A172 (cell line): ENCODE measurements at regions not wholly inside any gene's neighbourhood (a gene's known extent, or its start where the extent isn't known, plus 50 kb on each side); places are given as distances from the start of the nearest gene placed in this dataset.

ENCODE experiments used
- DNase-seq: peaks from one replicate; pipeline ENCODE4 v3.0.0-alpha.2; 2015; ENCODE audit warnings: low spot score

DNA sequence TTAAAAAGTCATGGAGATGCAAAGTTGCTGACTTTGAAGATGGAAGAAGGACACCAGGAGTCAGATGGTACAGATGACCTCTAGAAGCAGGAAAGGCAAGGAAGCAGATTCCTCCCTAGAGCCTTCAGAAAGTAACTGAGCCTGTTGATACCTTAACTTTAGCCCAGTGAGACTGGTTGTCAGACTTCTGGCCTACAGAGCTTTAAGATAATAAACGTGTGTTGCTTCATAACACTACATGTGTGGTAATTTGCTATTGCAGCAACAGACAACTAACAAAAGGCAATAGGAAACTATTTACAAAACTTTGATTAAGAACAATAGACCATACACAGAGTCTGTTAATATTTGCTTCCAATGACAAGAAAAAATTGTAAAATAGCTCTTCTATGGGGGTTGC, 102.0 kb upstream of the USP38 start:
- no peak for DNase-seq

DNA sequence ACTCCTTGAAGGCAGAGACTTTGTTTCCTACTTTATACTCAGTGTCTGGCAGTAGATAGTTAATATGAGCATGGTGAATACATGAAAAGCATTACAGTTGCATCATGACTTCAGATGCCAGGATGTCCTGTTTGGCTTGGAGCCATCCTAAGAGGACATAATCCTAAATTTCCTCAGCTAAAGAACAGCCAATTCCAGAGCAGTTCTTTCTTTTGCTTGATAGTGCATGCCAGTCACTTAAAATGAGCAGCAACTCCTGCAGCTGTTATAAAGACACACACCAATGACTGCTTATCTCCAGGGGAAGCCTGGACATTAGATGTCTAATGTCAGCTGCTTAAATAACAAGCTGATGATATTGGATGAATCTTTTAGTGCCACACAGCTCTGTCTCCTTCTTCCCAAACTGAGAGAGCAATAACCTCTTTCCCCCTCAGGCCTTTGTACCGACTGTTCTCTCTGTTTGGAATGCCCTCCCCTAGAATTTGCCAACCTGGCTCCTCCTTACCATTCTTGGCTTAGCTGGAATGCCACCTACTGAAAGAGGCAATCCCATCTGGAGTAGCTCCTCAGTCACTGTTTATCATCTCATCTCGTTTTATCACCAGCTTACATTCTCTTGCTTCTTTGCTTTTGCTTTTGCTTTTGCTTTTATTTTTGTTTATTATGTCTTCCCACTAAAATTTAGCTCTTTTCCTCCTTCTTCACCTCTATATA, 100.8 kb upstream of the USP38 start:
- DNase-seq: no peak

DNA sequence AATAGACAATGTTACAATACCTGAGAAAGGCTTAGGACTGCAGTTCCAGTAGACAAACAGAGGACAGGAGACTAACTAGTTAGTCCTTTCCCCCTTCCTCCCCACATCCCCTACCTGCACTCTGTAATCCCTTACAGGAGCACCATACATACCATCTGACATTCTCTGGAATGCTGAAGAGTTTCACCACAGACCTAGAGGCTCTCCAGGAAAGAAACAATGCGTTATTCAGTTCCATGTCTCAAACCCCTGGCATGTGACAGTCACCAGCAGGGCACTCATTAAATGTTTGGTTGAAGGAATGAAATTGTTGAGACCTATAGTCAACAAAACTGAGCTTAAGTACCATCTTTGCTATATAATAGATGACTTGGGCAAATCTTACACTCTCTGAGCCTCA, 100.2 kb upstream of the USP38 start:
- DNase-seq: no peak

DNA sequence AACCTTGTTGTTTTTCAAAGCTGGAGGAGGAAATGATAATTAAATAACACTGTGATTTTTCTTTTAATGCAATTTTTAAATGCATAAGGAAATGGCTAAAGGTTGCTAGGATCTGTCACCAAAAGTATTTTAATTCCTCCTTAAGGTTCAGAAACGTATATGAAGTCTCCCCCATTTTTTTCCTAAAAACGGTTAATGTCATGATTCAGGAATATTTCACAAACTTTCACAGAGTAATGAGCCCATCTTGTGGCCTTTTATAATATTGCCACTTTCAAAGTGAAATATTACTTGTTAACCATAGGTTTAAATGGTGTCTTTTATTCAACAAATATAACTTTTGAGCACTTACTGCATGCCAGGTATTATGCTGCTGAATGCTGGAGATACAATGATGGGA, 99.5 kb upstream of the USP38 start:
- no peak for DNase-seq

DNA sequence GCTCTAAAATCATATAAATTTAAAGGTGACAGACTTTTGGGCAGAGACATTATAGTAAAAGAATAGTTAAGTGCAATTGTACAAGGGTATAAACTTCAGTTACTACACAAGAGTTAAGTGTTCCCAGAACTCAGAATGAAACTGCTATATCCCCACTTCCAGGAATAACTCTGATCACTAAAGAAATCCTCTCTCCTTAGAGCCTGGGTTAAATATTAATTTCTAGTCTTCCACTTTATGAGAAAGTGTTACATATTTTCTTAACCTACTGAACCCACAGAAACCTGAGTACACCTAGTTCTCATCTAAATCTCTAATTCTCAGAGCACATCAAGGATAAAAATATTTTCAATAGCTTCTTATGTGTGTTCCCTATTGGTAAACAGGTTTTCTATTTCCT, 99.1 kb upstream of the USP38 start:
- DNase-seq: no peak

DNA sequence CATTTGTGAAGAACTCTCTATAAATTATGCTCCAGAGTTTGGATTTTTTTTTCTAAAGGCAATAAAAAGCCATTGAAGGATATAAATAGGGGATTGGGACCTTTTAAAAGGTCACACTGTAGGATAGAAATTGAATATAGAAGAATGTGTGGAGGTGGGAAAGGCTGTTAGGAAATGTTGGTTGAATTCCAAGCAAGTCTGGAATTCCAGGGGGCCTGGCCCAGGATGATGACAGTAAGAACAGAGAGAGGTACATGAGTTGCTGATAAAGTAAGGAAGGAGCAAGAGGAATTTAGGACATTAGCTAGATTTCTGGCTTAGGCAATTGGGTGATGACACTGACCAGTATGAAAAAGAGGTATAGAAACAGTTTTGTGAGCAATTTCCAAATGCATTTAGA, 95.4 kb upstream of the USP38 start:
- no peak for DNase-seq

DNA sequence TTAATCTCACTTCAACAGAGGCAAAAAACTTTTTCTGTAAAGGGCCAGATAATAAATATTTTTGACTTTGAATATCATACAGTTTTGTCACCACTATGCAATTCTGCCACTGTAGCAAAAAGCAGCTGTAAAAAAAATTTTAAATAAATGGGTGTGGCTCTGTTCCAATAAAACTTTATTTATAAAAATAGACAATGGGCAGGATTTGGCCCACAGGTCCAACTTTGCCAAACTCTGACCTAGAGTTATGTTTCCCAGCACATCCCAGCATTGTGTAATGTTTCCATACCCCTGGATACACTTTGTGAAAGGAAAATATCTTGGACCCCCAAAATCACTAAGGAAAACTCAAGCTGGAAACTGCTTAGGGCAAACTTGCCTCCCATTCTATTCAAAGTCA, 94.9 kb upstream of the USP38 start:
- DNase-seq: no peak

DNA sequence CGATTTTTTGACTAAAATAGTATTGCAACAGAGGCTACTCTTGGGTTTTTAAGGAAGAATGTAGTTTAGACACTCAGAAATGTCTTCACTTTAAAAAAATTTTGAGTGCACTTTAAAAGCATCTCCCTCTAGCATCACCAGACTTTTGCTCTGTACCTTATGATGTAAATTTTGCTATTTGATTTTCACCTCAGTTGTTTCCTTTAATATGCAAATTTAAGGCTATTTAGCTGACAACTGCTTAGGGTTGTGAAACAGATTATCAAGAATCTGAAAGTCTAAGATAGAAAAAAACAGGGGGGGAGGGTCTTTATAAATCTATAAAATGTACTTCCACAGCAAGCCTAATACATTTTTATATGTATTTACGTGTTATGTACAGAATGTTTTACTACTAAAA, 92.9 kb upstream of the USP38 start:
- no peak for DNase-seq

DNA sequence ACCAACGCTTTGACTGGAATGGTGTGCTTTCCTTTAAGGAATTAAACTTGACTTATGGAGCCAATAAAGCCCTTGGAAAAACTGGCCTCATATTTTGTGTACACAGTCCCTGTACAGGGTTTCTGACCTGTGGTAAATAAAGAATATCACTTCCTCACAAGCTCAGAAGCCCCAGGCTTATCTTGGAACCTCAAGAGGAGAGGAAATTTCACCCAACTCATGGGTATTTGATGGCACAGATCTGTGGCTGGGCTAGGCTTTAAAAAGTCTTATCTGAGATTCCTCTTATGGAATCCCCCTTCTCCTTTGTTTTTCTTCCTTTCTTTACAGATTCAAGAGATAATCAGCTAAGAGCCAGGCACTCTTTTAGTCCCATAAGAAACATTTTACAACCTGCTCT, 89.3 kb upstream of the USP38 start:
- DNase-seq: no peak

DNA sequence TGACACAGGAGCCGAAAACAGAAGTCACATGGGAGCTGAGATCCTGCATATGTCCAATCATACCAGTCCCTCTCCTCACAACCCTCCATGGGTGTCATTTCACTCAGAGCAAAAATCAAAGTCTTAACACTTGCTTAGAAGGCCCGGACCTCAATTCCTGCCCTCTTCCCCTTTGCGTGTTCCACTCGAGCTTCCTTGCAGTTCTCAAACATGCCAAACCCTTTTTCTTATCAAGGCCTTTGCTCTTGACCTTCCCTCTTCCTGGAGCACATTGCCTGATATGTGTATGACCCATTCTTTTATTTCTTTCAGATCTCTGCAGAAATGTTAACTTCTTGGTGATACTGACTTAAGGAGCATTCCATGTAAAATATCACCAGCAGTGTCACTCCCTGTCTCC, 87.0 kb upstream of the USP38 start:
- no peak for DNase-seq

DNA sequence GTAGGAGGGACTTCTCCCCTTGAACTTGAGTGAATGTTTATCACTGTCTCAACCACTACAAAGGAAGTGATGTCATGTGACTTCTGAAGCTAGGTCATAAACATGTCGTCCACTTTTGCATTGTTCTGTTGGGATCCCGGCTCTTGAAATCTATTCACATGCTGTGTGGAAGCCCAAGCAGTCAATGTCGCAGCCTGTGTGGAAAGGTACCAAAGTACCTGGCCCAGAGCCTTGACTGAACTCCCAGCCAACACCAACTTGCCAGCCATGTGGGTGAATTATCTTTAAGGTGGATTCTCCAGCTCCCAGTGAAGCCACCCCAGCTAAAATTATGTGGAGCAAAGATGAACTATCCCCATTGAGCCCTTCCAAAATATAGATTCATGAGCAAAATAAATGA, 85.0 kb upstream of the USP38 start:
- no peak for DNase-seq

DNA sequence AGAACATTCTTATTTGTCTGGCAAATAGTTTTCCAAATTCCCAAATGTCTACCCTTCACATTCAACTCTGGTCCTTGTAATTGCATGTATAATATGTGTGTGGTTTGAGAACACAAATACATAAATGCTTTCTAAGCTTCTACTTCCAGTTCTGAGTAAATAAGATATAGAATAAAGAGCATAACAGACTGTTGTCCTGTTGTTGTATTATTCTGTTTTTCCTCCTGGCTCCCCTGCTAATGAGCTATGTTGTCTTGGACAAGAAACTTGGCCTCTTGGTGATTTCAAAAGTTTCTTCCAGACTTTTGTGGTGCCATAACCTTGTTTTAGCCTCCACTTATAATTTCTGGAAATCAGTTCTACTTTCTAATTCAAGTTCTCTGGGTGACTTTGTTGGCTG, 75.3 kb upstream of the USP38 start:
- no peak for DNase-seq

DNA sequence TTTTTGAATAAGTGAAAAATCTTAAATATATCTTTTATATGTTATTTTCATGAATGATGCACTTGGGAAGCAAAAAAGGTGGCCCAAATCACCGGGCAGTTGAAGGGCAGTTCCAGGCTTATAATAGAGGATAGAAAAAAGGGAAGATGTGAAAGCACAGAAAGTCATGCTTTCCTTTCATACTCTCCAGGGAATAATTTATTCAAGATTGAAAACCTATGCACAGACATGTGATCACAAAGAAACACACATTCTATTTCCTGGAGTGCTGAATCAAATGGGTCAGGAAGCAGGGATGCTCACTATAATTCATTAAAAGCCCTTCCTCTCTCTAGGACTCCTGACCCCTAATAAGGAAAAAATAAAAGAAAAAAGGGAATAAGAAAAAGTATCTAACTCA, 66.1 kb upstream of the USP38 start:
- no peak for DNase-seq

DNA sequence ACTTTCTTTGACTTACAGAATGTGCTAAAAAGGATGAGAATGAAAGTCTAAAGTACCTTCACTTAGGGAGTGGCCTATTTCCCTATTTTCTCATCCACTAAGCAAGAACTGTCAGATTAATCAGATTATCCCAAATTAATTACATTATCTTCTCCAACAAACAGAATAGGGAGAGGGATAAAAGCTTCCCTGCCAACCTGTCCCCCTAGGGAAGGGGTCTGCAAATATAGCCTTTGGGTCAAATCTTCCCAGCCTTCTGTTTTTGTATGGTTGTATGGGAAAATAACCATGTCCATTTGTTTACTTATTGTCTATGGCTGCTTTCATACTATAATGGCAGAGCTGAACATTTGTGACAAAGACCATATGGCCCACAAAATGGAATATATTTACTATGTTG, 57.1 kb upstream of the USP38 start:
- no peak for DNase-seq

DNA sequence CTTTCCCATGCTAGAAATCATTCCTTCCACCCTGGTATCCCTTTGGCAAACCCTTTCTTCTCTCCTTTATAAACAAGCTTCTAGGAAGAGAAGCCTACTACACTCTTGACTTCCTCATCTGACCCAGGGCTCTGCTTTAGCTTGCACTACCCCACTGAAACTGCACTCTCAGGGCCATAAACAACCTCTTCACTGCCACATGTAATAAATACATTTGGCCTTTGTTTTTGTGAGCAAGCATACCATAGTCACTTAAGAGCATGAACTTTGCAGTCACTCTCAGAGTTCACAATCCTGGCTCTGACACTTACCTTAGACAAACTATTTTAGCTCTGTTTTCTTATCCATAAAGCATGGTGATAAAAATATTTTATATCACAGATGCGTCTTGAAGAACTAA, 50.7 kb upstream of the USP38 start:
- DNase-seq: no peak
